OCI-LY1 (cell line): ENCODE measurements at regions not wholly inside any gene's neighbourhood (a gene's known extent, or its start where the extent isn't known, plus 50 kb on each side); places are given as distances from the start of the nearest gene placed in this dataset.

Source experiments
- H2AFZ ChIP-seq: fragments of 200-600 bp; sonication (generic), shearing (Covaris generic); 2 replicates; pipeline ENCODE4 v1.6.0; 2014; ENCODE audit warnings: antibody characterized with exemption, mild to moderate bottlenecking, low read length
- H3F3A ChIP-seq: fragments of 200-600 bp; sonication (generic), shearing (Covaris generic); 2 replicates; pipeline ENCODE4 v1.6.0; 2014; ENCODE audit warnings: mild to moderate bottlenecking, antibody characterized with exemption, low read length, moderate library complexity; ENCODE audit not compliant: insufficient read depth
- H3K27ac ChIP-seq: fragments of 200-600 bp; sonication (generic); 2 replicates; pipeline ENCODE4 v1.5.1; 2014; ENCODE audit warnings: low read length, mixed run types, mild to moderate bottlenecking, low read depth; ENCODE audit not compliant: poor library complexity, severe bottlenecking
- H3K27me3 ChIP-seq: fragments of 200-600 bp; sonication (generic); 2 replicates; pipeline ENCODE4 v1.6.0; 2014; ENCODE audit warnings: antibody characterized with exemption, mild to moderate bottlenecking, low read length, moderate library complexity; ENCODE audit not compliant: insufficient read depth
- H3K36me3 ChIP-seq: fragments of 200-600 bp; sonication (generic); 2 replicates; pipeline ENCODE4 v1.6.1; 2014; ENCODE audit warnings: mild to moderate bottlenecking, antibody characterized with exemption, low read length, moderate library complexity, mixed read lengths; ENCODE audit not compliant: insufficient read depth
- H3K4me1 ChIP-seq: fragments of 200-600 bp; sonication (generic); 2 replicates; pipeline ENCODE4 v1.5.1; 2014; ENCODE audit warnings: mild to moderate bottlenecking, low read length, moderate library complexity; ENCODE audit not compliant: insufficient read depth, severe bottlenecking
- H3K4me2 ChIP-seq: fragments of 200-600 bp; sonication (generic), shearing (Covaris generic); 2 replicates; pipeline ENCODE4 v1.6.1; 2014; ENCODE audit warnings: low read length
- H3K4me3 ChIP-seq: fragments of 200-600 bp; sonication (generic); 2 replicates; pipeline ENCODE4 v1.5.1; 2014; ENCODE audit warnings: low read length, low read depth, mild to moderate bottlenecking, mixed read lengths; ENCODE audit not compliant: poor library complexity, severe bottlenecking
- H3K79me2 ChIP-seq: fragments of 200-600 bp; shearing (Covaris generic); 2 replicates; pipeline ENCODE4 v1.6.1; 2016; ENCODE audit warnings: mixed run types, low read length, mixed read lengths; ENCODE audit not compliant: insufficient read depth
- H3K9ac ChIP-seq: fragments of 200-600 bp; sonication (generic), shearing (Covaris generic); 2 replicates; pipeline ENCODE4 v1.6.1; 2014; ENCODE audit warnings: mild to moderate bottlenecking, low read length, mixed read lengths
- H3K9me2 ChIP-seq: fragments of 200-600 bp; sonication (generic), shearing (Covaris generic); 2 replicates; pipeline ENCODE4 v1.6.1; 2014; ENCODE audit warnings: low read depth, mild to moderate bottlenecking, low read length, mixed read lengths
- H3K9me3 ChIP-seq: fragments of 200-600 bp; shearing (Covaris generic); 2 replicates; pipeline ENCODE4 v1.6.1; 2014; ENCODE audit warnings: low read length, mixed read lengths
- H4K20me1 ChIP-seq: fragments of 200-600 bp; sonication (generic), shearing (Covaris generic); 2 replicates; pipeline ENCODE4 v1.6.0; 2016; ENCODE audit warnings: mild to moderate bottlenecking, low read length; ENCODE audit not compliant: insufficient read depth
- EZH2 ChIP-seq: fragments of 200-600 bp; sonication (generic), shearing (Covaris generic); IDR thresholded peaks from 2 replicates; pipeline ENCODE4 v1.8.0; 2017; ENCODE audit warnings: borderline replicate concordance, mixed run types, mild to moderate bottlenecking, antibody characterized with exemption, low read length, moderate library complexity, mixed read lengths
- TF ChIP-seq, protein P1 (sequence below): fragments of 200-600 bp; sonication (generic), shearing (Covaris generic); IDR thresholded peaks from 2 replicates; pipeline ENCODE4 v1.5.1; 2017; ENCODE audit warnings: mild to moderate bottlenecking, antibody characterized with exemption, low read length, moderate library complexity, mixed read lengths

DNA sequence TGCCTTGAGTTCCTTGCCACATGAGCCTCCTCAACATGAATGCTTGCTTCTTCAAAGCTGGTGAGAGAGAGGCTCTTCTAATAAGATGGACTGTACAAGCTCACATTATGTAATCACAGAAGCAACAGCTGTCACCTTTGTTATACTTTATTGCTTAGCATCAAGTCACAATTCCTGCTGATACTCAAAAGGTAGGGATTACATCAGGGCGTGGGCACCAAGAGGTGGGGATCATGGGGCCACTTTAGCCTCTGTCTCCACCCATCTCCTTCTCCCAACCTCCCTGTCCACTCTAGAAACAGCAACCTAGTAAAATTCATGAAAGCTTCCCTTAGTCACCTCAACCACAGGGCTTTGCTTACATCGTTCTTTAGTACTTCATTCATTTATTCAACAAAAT lies 95.9 kb downstream of the FAM43A start:
- H4K20me1 ChIP-seq: no peaks in the 10 kb centered on the region

DNA sequence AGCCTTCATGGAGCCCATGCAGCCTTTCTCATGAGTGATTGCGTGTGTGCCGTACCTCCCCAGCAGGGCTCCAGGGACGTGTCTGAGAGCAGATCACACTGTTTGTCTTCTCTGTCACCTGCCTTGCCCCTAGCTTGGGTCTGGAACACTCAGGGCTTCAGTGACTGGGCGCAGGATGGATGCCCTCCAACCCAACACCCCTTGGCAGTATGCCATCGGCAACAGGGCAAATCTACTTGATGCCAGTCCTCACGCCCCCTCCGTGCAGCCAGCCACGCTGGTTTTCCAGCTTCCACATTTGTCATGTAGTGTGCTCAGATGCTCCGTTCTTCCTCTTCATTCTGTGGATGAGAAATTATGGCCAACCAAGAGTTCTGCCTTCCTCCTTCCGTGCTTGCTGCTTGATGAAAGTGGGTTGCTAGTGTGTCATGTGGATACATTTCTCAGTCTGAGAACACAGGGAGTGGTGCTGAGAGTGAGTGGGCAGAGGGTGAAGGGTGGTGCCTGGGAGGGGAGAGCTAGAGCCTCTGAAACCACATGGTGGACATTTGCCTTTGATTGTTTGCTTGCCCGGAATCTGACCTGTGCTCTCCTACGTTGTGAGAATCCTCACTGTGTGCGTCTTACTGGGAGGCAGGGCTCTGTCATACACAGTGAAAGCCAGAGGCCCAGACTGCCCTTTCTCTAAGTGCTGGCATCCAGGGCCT lies 97.2 kb downstream of the FAM43A start:
- Histone ChIP-seq H3K9ac (no peak overlapping the region), H2AFZ (no peak overlapping the region), H3K4me1 (no peaks in the 10 kb centered on the region), H3K9me3 (no peaks in the 10 kb centered on the region), H3K79me2 (no peaks in the 10 kb centered on the region), H3K27me3 (peaks cover 11% of the 10 kb centered on the region; the same call in 1 of the 2 replicates), H3F3A (no peaks in the 10 kb centered on the region), H3K36me3 (no peaks in the 10 kb centered on the region), H3K4me3 (no peak overlapping the region), H3K4me2 (no peak overlapping the region), H3K27ac (no peak overlapping the region), H3K9me2 (no peaks in the 10 kb centered on the region), H4K20me1 (no peaks in the 10 kb centered on the region)
- no peak for TF ChIP-seq EZH2
- TF ChIP-seq, protein P1, sequence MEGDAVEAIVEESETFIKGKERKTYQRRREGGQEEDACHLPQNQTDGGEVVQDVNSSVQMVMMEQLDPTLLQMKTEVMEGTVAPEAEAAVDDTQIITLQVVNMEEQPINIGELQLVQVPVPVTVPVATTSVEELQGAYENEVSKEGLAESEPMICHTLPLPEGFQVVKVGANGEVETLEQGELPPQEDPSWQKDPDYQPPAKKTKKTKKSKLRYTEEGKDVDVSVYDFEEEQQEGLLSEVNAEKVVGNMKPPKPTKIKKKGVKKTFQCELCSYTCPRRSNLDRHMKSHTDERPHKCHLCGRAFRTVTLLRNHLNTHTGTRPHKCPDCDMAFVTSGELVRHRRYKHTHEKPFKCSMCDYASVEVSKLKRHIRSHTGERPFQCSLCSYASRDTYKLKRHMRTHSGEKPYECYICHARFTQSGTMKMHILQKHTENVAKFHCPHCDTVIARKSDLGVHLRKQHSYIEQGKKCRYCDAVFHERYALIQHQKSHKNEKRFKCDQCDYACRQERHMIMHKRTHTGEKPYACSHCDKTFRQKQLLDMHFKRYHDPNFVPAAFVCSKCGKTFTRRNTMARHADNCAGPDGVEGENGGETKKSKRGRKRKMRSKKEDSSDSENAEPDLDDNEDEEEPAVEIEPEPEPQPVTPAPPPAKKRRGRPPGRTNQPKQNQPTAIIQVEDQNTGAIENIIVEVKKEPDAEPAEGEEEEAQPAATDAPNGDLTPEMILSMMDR: no peak

More for the DNA sequence above, 95.9 kb downstream of the FAM43A start:
- no peaks in the 10 kb centered on the region for H3K36me3 ChIP-seq
- no peak for TF ChIP-seq EZH2
- TF ChIP-seq, protein P1: no peak
- H3K4me1 ChIP-seq: no peaks in the 10 kb centered on the region
- peaks cover 11% of the 10 kb centered on the region for H3K27me3 ChIP-seq
- H3K9ac ChIP-seq: no peak overlapping the region
- H3K4me3 ChIP-seq: no peak overlapping the region
- no peaks in the 10 kb centered on the region for H3F3A ChIP-seq
- H2AFZ ChIP-seq: no peak overlapping the region
- no peak overlapping the region for H3K4me2 ChIP-seq
- no peaks in the 10 kb centered on the region for H3K9me3 ChIP-seq
- no peaks in the 10 kb centered on the region for H3K79me2 ChIP-seq
- no peak overlapping the region for H3K27ac ChIP-seq
- no peaks in the 10 kb centered on the region for H3K9me2 ChIP-seq

DNA sequence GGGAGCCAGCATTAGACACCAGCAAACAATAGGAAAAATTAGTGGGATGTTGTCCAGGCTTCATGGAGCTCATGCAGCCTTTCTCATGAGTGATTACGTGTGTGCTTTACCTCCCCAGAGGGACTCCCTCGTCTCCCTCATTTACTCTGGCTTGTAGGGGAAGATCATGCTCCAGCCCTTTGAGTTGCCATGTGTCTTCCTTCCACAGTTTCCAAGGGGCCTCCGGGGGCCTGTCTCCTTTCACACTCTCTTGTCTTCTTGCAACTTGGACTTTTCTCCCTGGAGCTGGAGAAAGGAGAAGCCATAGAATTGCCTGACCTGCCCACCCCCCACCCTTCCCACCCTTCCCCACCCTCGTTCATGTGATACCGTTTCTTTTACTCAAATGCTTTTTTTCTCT lies 98.7 kb downstream of the FAM43A start:
- H3K4me2 ChIP-seq: no peak overlapping the region
- no peaks in the 10 kb centered on the region for H3K36me3 ChIP-seq

More for the DNA sequence above, 98.7 kb downstream of the FAM43A start:
- no peaks in the 10 kb centered on the region for H4K20me1 ChIP-seq
- no peak overlapping the region for H3K9ac ChIP-seq
- no peak overlapping the region for H2AFZ ChIP-seq
- H3K27ac ChIP-seq: no peak overlapping the region
- H3K9me2 ChIP-seq: no peaks in the 10 kb centered on the region
- TF ChIP-seq, protein P1: no peak
- TF ChIP-seq EZH2: no peak
- H3K4me1 ChIP-seq: no peaks in the 10 kb centered on the region
- H3F3A ChIP-seq: no peaks in the 10 kb centered on the region
- peaks cover 11% of the 10 kb centered on the region; the same call in 1 of the 2 replicates for H3K27me3 ChIP-seq
- no peaks in the 10 kb centered on the region for H3K79me2 ChIP-seq
- no peak overlapping the region for H3K4me3 ChIP-seq
- H3K9me3 ChIP-seq: no peaks in the 10 kb centered on the region
